CD14-positive monocyte (primary cell): ENCODE measurements at regions not wholly inside any gene's neighbourhood (a gene's known extent, or its start where the extent isn't known, plus 50 kb on each side); places are given as distances from the start of the nearest gene placed in this dataset.

Experiments used
- DNase-seq, 3 donors: peaks; one replicate each; pipeline ENCODE4 v3.0.0-alpha.2; 2011 to 2022
- H2AFZ ChIP-seq: 2 replicates; pipeline ENCODE4 v1.6.0; 2012; ENCODE audit warnings: mild to moderate bottlenecking, low read depth, low read length, inconsistent platforms; ENCODE audit not compliant: insufficient read depth, poor library complexity, severe bottlenecking
- H3K27ac ChIP-seq, 2 donors: 1 replicate in 1 of 2; 2 replicates in 1 of 2; pipeline ENCODE4 v1.5.1; 2012 to 2013; ENCODE audit warnings: low read length in 2 of 2, control low read depth in 1 of 2, inconsistent platforms in 1 of 2, low read depth in 1 of 2, mild to moderate bottlenecking in 1 of 2
- H3K27me3 ChIP-seq, 2 donors: one replicate each; pipeline versions ENCODE4 v1.6.0 to v1.6.1; 2011 to 2013; ENCODE audit warnings: low read length in 2 of 2; ENCODE audit not compliant: control insufficient read depth in 2 of 2, insufficient read depth in 2 of 2
- H3K36me3 ChIP-seq, 2 donors: replicated peaks in 1 of 2; 1 replicate in 1 of 2; 2 replicates in 1 of 2; pipeline versions ENCODE4 v1.5.1 to v1.6.1; 2012 to 2013; ENCODE audit warnings: low read length in 2 of 2, control low read depth in 1 of 2, inconsistent platforms in 1 of 2, mild to moderate bottlenecking in 1 of 2; ENCODE audit not compliant: insufficient read depth in 2 of 2, control insufficient read depth in 1 of 2
- H3K4me1 ChIP-seq, 2 donors: 1 replicate in 1 of 2; 2 replicates in 1 of 2; pipeline versions ENCODE4 v1.5.1 to v1.6.1; 2012 to 2013; ENCODE audit warnings: low read length in 2 of 2, control low read depth in 1 of 2, inconsistent platforms in 1 of 2, mild to moderate bottlenecking in 1 of 2, moderate library complexity in 1 of 2; ENCODE audit not compliant: insufficient read depth in 2 of 2, control insufficient read depth in 1 of 2
- H3K4me2 ChIP-seq: replicated peaks from 2 replicates; pipeline ENCODE3; 2012; ENCODE audit warnings: low read length, moderate library complexity, mild to moderate bottlenecking; ENCODE audit not compliant: poor library complexity, severe bottlenecking; ENCODE audit errors: extremely low read depth
- H3K4me3 ChIP-seq, 3 experiments: fragments of 200-600 bp in 1 of 3; sonication (generic) in 1 of 3; replicated peaks in 1 of 3; 1 replicate in 2 of 3; 2 replicates in 1 of 3; pipeline ENCODE4 v1.5.1; 2011 to 2013; ENCODE audit warnings: low read length in 3 of 3, mild to moderate bottlenecking in 3 of 3, control low read depth in 2 of 3, low read depth in 2 of 3, inconsistent platforms in 1 of 3, moderate library complexity in 1 of 3
- H3K79me2 ChIP-seq: 2 replicates; pipeline ENCODE4 v1.6.0; 2012; ENCODE audit warnings: mild to moderate bottlenecking, control low read depth, inconsistent platforms, low read length, moderate library complexity; ENCODE audit not compliant: insufficient read depth
- H3K9ac ChIP-seq: 2 replicates; pipeline ENCODE4 v1.6.0; 2017; ENCODE audit warnings: low read length, mild to moderate bottlenecking; ENCODE audit not compliant: insufficient read depth, poor library complexity, severe bottlenecking
- H3K9me3 ChIP-seq, 2 donors: replicated peaks in 1 of 2; 1 replicate in 1 of 2; 2 replicates in 1 of 2; pipeline versions ENCODE4 v1.5.1 to v1.6.1; 2012 to 2013; ENCODE audit warnings: low read length in 2 of 2, control low read depth in 1 of 2; ENCODE audit not compliant: control insufficient read depth in 1 of 2, insufficient read depth in 1 of 2
- H4K20me1 ChIP-seq: 2 replicates; pipeline ENCODE4 v1.6.0; 2012; ENCODE audit warnings: mild to moderate bottlenecking, low read length, control low read depth, moderate library complexity; ENCODE audit not compliant: insufficient read depth
- H3K27ac Mint-ChIP-seq, 7 donors: one replicate each; pipeline ENCODE4 v1.8.0; 2020; ENCODE audit warnings: mild to moderate bottlenecking in 7 of 7, mixed read lengths in 7 of 7, moderate library complexity in 6 of 7, inconsistent platforms in 2 of 7
- H3K27me3 Mint-ChIP-seq, 3 donors: one replicate each; pipeline ENCODE4 v1.8.0; 2021 to 2022; ENCODE audit warnings: low read depth in 3 of 3, mild to moderate bottlenecking in 3 of 3, mixed read lengths in 3 of 3, moderate library complexity in 3 of 3, inconsistent platforms in 1 of 3
- H3K36me3 Mint-ChIP-seq, 2 donors: one replicate each; pipeline ENCODE4 v1.8.0; 2020; ENCODE audit warnings: mixed read lengths in 2 of 2, inconsistent platforms in 1 of 2, mild to moderate bottlenecking in 1 of 2
- H3K4me1 Mint-ChIP-seq: one replicate; pipeline ENCODE4 v1.8.0; 2020; ENCODE audit warnings: mild to moderate bottlenecking, mixed read lengths
- H3K4me3 Mint-ChIP-seq, 2 donors: one replicate each; pipeline ENCODE4 v1.8.0; 2020; ENCODE audit warnings: mild to moderate bottlenecking in 2 of 2, mixed read lengths in 2 of 2, moderate library complexity in 1 of 2
- H3K9me3 Mint-ChIP-seq, 7 donors: one replicate each; pipeline ENCODE4 v1.8.0; 2020 to 2022; ENCODE audit warnings: mixed read lengths in 7 of 7, mild to moderate bottlenecking in 6 of 7, moderate library complexity in 6 of 7, inconsistent platforms in 2 of 7
- WGBS: methylation state at CpG from one replicate; pipeline ENCODE4 v1.1.5; 2013; ENCODE audit warnings: missing lambda C conversion rate; ENCODE audit not compliant: insufficient coverage; 5-methylcytosine and 5-hydroxymethylcytosine counted together
- intact Hi-C, 2 donors: fragments of 100-400 bp; cut with micrococcal nuclease; formaldehyde crosslinking; loops; one replicate each; pipeline versions ENCODE4 v1.15.0 to v1.15.1; 2023
- TF ChIP-seq, protein P1 (sequence below): fragments of 200-600 bp; IDR thresholded peaks from one replicate; pipeline ENCODE4 v1.8.0; 2022; ENCODE audit warnings: antibody characterized with exemption, mild to moderate bottlenecking

DNA sequence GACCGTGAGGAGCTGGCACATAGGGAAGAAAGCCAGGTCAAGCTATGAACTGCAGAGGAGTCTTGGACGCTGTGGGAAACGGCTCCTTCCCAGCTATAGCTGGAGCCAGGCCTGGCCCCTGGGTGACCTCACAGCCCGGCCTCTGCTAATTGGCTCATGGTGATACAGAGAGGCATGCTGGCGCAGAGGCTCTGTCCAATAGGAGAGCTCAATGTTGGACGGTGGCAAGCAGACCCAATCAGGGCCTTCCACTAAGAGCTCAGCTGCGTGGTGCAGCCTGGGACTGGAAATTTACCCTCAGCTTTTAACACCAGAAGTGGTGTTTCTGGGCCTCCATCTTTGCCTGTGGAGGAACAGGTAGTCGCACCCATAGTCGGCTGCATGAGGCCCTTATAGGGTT, 64.4 kb upstream of the GRHL3 start:
- no peak for DNase-seq
- Histone ChIP-seq H3K36me3 (no peaks in the 10 kb centered on the region), H3K4me3 (no peak overlapping the region), H4K20me1 (no peaks in the 10 kb centered on the region), H3K9me3 (no peaks in the 10 kb centered on the region), H2AFZ (peak overlapping the region; percentile 32), H3K4me2 (no peak overlapping the region), H3K27me3 (no peaks in the 10 kb centered on the region), H3K79me2 (no peaks in the 10 kb centered on the region), H3K4me1 (peaks cover 5 to 8% of the 10 kb centered on the region in 2 donors), H3K27ac (no peak overlapping the region), H3K9ac (no peak overlapping the region)
- WGBS = 97% methylated on average over 9 of the region's 9 CpGs
- no peak overlapping the region for H3K4me3 Mint-ChIP-seq
- peaks cover 8% of the 10 kb centered on the region for H3K4me1 Mint-ChIP-seq
- H3K27me3 Mint-ChIP-seq = peaks cover 0 to 6% (median 0%) of the 10 kb centered on the region in 3 donors
- TF ChIP-seq, protein P1, sequence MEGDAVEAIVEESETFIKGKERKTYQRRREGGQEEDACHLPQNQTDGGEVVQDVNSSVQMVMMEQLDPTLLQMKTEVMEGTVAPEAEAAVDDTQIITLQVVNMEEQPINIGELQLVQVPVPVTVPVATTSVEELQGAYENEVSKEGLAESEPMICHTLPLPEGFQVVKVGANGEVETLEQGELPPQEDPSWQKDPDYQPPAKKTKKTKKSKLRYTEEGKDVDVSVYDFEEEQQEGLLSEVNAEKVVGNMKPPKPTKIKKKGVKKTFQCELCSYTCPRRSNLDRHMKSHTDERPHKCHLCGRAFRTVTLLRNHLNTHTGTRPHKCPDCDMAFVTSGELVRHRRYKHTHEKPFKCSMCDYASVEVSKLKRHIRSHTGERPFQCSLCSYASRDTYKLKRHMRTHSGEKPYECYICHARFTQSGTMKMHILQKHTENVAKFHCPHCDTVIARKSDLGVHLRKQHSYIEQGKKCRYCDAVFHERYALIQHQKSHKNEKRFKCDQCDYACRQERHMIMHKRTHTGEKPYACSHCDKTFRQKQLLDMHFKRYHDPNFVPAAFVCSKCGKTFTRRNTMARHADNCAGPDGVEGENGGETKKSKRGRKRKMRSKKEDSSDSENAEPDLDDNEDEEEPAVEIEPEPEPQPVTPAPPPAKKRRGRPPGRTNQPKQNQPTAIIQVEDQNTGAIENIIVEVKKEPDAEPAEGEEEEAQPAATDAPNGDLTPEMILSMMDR = no peak
- intact Hi-C loops = no loop called here
- H3K27ac Mint-ChIP-seq = no peak overlapping the region
- peaks cover 0 to 2% (median 0%) of the 10 kb centered on the region in 7 donors for H3K9me3 Mint-ChIP-seq
- H3K36me3 Mint-ChIP-seq = no peaks in the 10 kb centered on the region

DNA sequence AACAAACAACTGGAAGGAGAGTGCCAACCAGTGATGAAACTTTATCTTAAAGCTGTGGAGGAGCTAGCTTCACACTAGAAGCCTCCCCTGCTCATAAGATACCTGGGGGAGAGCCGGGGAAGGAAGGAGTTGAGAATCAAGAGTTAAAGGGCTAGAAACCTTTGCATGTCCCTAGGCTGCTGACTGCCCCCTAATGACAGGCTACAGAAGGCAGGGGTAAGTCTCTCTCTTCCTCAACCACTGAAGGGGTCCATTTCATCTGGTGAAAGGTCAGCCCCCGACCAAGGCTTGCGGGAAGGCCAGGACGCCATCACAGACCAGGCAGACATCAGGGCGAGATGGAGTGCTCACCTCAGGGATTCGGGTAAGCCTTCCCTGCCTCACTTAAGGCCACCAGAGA, 65.6 kb upstream of the GRHL3 start:
- 80% methylated on average over 2 of the region's 6 CpGs for WGBS
- peak overlapping the region in 1 of 7 donors; percentile 52 for H3K27ac Mint-ChIP-seq
- intact Hi-C loops = no loop called here

More for the DNA sequence above, 65.6 kb upstream of the GRHL3 start:
- TF ChIP-seq, protein P1 = no peak
- Histone ChIP-seq H3K9ac (no peak overlapping the region), H3K9me3 (no peaks in the 10 kb centered on the region), H4K20me1 (no peaks in the 10 kb centered on the region), H2AFZ (no peak overlapping the region), H3K4me3 (no peak overlapping the region), H3K79me2 (no peaks in the 10 kb centered on the region), H3K4me2 (no peak overlapping the region), H3K4me1 (peaks cover 5 to 8% of the 10 kb centered on the region in 2 donors), H3K36me3 (no peaks in the 10 kb centered on the region), H3K27ac (no peak overlapping the region), H3K27me3 (no peaks in the 10 kb centered on the region)
- Mint-ChIP-seq H3K4me3 (no peak overlapping the region), H3K27me3 (peaks cover 0 to 4% (median 0%) of the 10 kb centered on the region in 3 donors), H3K4me1 (peaks cover 15% of the 10 kb centered on the region), H3K9me3 (peaks cover 0 to 5% (median under 1%) of the 10 kb centered on the region in 7 donors), H3K36me3 (no peaks in the 10 kb centered on the region)
- DNase-seq = no peak
